ENCODE measurements at regions not wholly inside any gene's neighbourhood (a gene's known extent, or its start where the extent isn't known, plus 50 kb on each side); places are given as distances from the start of the nearest gene placed in this dataset.

DNA sequence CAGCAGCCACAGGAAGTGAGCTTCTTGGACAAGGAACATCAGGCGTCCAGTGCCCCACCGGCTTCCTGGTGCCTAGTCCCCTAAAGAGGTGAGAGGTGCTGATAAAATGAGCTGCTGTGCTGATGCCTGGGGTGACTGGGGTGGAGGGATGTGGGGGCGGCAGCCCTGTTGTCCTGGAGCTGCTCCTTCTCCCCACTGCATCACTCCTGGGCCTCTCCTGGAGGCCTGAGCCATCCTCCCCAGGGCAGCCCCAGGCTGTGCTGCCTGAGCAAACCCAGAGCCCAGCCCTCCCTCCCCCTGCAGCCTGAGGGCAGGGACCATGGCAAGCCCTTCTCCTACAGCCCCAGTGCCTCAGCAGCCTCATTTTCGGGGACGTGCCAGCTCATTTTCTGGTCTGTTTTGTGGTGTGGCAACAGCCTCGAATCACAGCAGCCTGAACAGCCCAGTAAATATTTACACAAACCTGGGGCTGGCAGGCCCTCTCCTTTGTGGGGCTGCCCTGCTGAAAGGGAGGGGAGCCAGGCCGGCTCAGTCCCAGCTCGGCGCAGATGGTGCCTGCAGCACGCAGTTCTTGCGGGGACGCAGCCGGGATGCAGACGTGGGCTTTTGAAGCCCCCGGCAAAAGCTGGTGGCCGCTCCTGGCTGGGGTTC, 259.9 kb downstream of the DLL1 start:
- Histone ChIP-seq H3K23ac (ENCODE audit: low read length in 2 of 2) (no peak overlapping the region), H3K4me1 (ENCODE audit: control insufficient read depth, insufficient read depth, low read depth, low read length) (no peaks in the 10 kb centered on the region), H3K4ac (ENCODE audit: low read depth in 1 of 2, low read length in 2 of 2) (no peak overlapping the region), H3K4me3 (ENCODE audit: insufficient read depth in 1 of 2, low read depth in 1 of 2, low read length in 2 of 2) (no peak overlapping the region), H3K79me1 (replicated peaks; ENCODE audit: low read length, poor library complexity, severe bottlenecking) (no peaks in the 10 kb centered on the region), H3K9me3 (ENCODE audit: control insufficient read depth, low read length) (peaks cover 7% of the 10 kb centered on the region), H2BK15ac (ENCODE audit: low read depth, poor library complexity, severe bottlenecking) (no peak overlapping the region), H2AK5ac (ENCODE audit: low read length, severe bottlenecking) (no peak overlapping the region), H3K27me3 (ENCODE audit: control insufficient read depth in 1 of 2, insufficient read depth in 1 of 2, low read length in 2 of 2) (peaks cover 0 to 6% of the 10 kb centered on the region in 2 experiments), H3K27ac (ENCODE audit: low read length, poor library complexity, severe bottlenecking) (no peak overlapping the region), H2AFZ (ENCODE audit: low read depth, low read length) (no peak overlapping the region), H4K8ac (ENCODE audit: low read length) (no peak overlapping the region), H2BK5ac (ENCODE audit: low read depth, low read length, poor library complexity, severe bottlenecking) (no peak overlapping the region), H2BK120ac (ENCODE audit: low read depth, low read length) (no peak overlapping the region), H3K14ac (ENCODE audit: low read length in 2 of 2) (no peak overlapping the region), H2BK12ac (ENCODE audit: low read length in 2 of 2) (no peak overlapping the region), H4K91ac (ENCODE audit: low read length) (no peak overlapping the region), H3K18ac (ENCODE audit: low read depth in 1 of 2, low read length in 2 of 2) (no peak overlapping the region), H3K36me3 (ENCODE audit: control insufficient read depth in 1 of 2, insufficient read depth in 2 of 2, low read depth in 1 of 2, low read length in 2 of 2) (no peaks in the 10 kb centered on the region), H3K4me2 (ENCODE audit: low read length, poor library complexity, severe bottlenecking) (no peak overlapping the region), H3K9ac (ENCODE audit: low read length) (no peak overlapping the region)
- peak; percentile 58 for DNase-seq
- WGBS: 78% methylated on average over 12 of the region's 16 CpGs

DNA sequence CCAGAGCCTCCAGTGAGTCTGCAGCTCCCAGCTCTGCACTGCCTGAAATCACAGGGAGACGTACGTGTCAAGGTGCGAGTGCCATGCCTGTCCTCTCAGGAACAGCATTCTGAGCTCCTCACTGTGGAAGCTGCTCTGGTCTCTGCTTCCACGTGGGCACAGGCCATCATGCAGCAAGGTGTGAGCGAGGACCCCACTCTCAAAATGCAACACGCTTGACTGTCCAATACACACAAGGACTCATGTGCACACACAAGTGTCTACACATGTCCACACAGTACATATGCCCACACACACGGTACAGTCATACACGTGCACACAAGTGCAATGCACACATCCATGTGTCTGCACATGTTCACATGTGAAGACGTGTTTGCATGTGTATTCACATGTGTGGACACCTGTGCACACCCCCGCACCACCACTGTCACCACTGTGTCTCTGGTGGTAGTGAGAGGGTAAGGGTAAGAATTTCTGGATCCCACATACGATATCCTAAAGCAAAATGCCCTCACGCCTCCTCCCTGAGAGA, 260.5 kb downstream of the DLL1 start:
- H2BK15ac ChIP-seq (ENCODE audit: low read depth, poor library complexity, severe bottlenecking): no peak overlapping the region
- no peak overlapping the region for H3K18ac ChIP-seq (ENCODE audit: low read depth in 1 of 2, low read length in 2 of 2)
- no peak overlapping the region for H3K4me3 ChIP-seq (ENCODE audit: insufficient read depth in 1 of 2, low read depth in 1 of 2, low read length in 2 of 2)
- no peak overlapping the region for H3K4me2 ChIP-seq (ENCODE audit: low read length, poor library complexity, severe bottlenecking)
- H2BK120ac ChIP-seq (ENCODE audit: low read depth, low read length): no peak overlapping the region
- H2BK5ac ChIP-seq (ENCODE audit: low read depth, low read length, poor library complexity, severe bottlenecking): no peak overlapping the region
- H3K4me1 ChIP-seq (ENCODE audit: control insufficient read depth, insufficient read depth, low read depth, low read length): no peaks in the 10 kb centered on the region
- H3K23ac ChIP-seq (ENCODE audit: low read length in 2 of 2): no peak overlapping the region
- H3K79me1 ChIP-seq (replicated peaks; ENCODE audit: low read length, poor library complexity, severe bottlenecking): no peaks in the 10 kb centered on the region
- WGBS: 84% methylated on average over 10 of the region's 12 CpGs
- no peak overlapping the region for H2AFZ ChIP-seq (ENCODE audit: low read depth, low read length)
- H3K4ac ChIP-seq (ENCODE audit: low read depth in 1 of 2, low read length in 2 of 2): no peak overlapping the region
- no peak overlapping the region for H4K8ac ChIP-seq (ENCODE audit: low read length)
- H2AK5ac ChIP-seq (ENCODE audit: low read length, severe bottlenecking): no peak overlapping the region
- peaks cover 0 to 6% of the 10 kb centered on the region in 2 experiments for H3K27me3 ChIP-seq (ENCODE audit: control insufficient read depth in 1 of 2, insufficient read depth in 1 of 2, low read length in 2 of 2)
- H3K14ac ChIP-seq (ENCODE audit: low read length in 2 of 2): no peak overlapping the region
- H3K9ac ChIP-seq (ENCODE audit: low read length): no peak overlapping the region
- no peak overlapping the region for H2BK12ac ChIP-seq (ENCODE audit: low read length in 2 of 2)
- no peak overlapping the region for H3K27ac ChIP-seq (ENCODE audit: low read length, poor library complexity, severe bottlenecking)
- peaks cover 7% of the 10 kb centered on the region for H3K9me3 ChIP-seq (ENCODE audit: control insufficient read depth, low read length)
- no peaks in the 10 kb centered on the region for H3K36me3 ChIP-seq (ENCODE audit: control insufficient read depth in 1 of 2, insufficient read depth in 2 of 2, low read depth in 1 of 2, low read length in 2 of 2)
- DNase-seq: no peak
- H4K91ac ChIP-seq (ENCODE audit: low read length): no peak overlapping the region

GRCh38 chr6:170029416-170030283, 261.2 kb downstream of the DLL1 start:
- Histone ChIP-seq H3K27ac (ENCODE audit: low read length, poor library complexity, severe bottlenecking) (no peak overlapping the region), H3K4me3 (ENCODE audit: insufficient read depth in 1 of 2, low read depth in 1 of 2, low read length in 2 of 2) (no peak overlapping the region), H3K9ac (ENCODE audit: low read length) (no peak overlapping the region), H3K9me3 (ENCODE audit: control insufficient read depth, low read length) (peaks cover 7% of the 10 kb centered on the region), H3K18ac (ENCODE audit: low read depth in 1 of 2, low read length in 2 of 2) (no peak overlapping the region), H2BK5ac (ENCODE audit: low read depth, low read length, poor library complexity, severe bottlenecking) (no peak overlapping the region), H2BK12ac (ENCODE audit: low read length in 2 of 2) (no peak overlapping the region), H2AK5ac (ENCODE audit: low read length, severe bottlenecking) (no peak overlapping the region), H3K23ac (ENCODE audit: low read length in 2 of 2) (no peak overlapping the region), H4K8ac (ENCODE audit: low read length) (no peak overlapping the region), H2BK15ac (ENCODE audit: low read depth, poor library complexity, severe bottlenecking) (no peak overlapping the region), H4K91ac (ENCODE audit: low read length) (no peak overlapping the region), H3K4me2 (ENCODE audit: low read length, poor library complexity, severe bottlenecking) (no peak overlapping the region), H3K4ac (ENCODE audit: low read depth in 1 of 2, low read length in 2 of 2) (no peak overlapping the region), H3K4me1 (ENCODE audit: control insufficient read depth, insufficient read depth, low read depth, low read length) (no peaks in the 10 kb centered on the region), H2BK120ac (ENCODE audit: low read depth, low read length) (no peak overlapping the region), H3K27me3 (ENCODE audit: control insufficient read depth in 1 of 2, insufficient read depth in 1 of 2, low read length in 2 of 2) (peaks cover 0 to 6% of the 10 kb centered on the region in 2 experiments), H3K14ac (ENCODE audit: low read length in 2 of 2) (no peak overlapping the region), H2AFZ (ENCODE audit: low read depth, low read length) (no peak overlapping the region), H3K79me1 (replicated peaks; ENCODE audit: low read length, poor library complexity, severe bottlenecking) (no peaks in the 10 kb centered on the region), H3K36me3 (ENCODE audit: control insufficient read depth in 1 of 2, insufficient read depth in 2 of 2, low read depth in 1 of 2, low read length in 2 of 2) (no peaks in the 10 kb centered on the region)
- no peak for DNase-seq
- 80% methylated on average over 22 of the region's 23 CpGs for WGBS

GRCh38 chr6:170028629-170029345, 262.1 kb downstream of the DLL1 start:
- Histone ChIP-seq H3K18ac (ENCODE audit: low read depth in 1 of 2, low read length in 2 of 2) (no peak overlapping the region), H4K8ac (ENCODE audit: low read length) (no peak overlapping the region), H3K4me3 (ENCODE audit: insufficient read depth in 1 of 2, low read depth in 1 of 2, low read length in 2 of 2) (peak overlapping the region in 1 of 2 experiments; percentile 14), H4K91ac (ENCODE audit: low read length) (no peak overlapping the region), H3K27me3 (ENCODE audit: control insufficient read depth in 1 of 2, insufficient read depth in 1 of 2, low read length in 2 of 2) (peaks cover 0 to 6% of the 10 kb centered on the region in 2 experiments), H3K23ac (ENCODE audit: low read length in 2 of 2) (no peak overlapping the region), H3K4me1 (ENCODE audit: control insufficient read depth, insufficient read depth, low read depth, low read length) (no peaks in the 10 kb centered on the region), H2BK5ac (ENCODE audit: low read depth, low read length, poor library complexity, severe bottlenecking) (no peak overlapping the region), H3K4me2 (ENCODE audit: low read length, poor library complexity, severe bottlenecking) (no peak overlapping the region), H2AFZ (ENCODE audit: low read depth, low read length) (no peak overlapping the region), H3K27ac (ENCODE audit: low read length, poor library complexity, severe bottlenecking) (no peak overlapping the region), H3K9me3 (ENCODE audit: control insufficient read depth, low read length) (peaks cover 6% of the 10 kb centered on the region), H2BK15ac (ENCODE audit: low read depth, poor library complexity, severe bottlenecking) (no peak overlapping the region), H3K14ac (ENCODE audit: low read length in 2 of 2) (no peak overlapping the region), H3K4ac (ENCODE audit: low read depth in 1 of 2, low read length in 2 of 2) (no peak overlapping the region), H3K79me1 (replicated peaks; ENCODE audit: low read length, poor library complexity, severe bottlenecking) (no peaks in the 10 kb centered on the region), H3K36me3 (ENCODE audit: control insufficient read depth in 1 of 2, insufficient read depth in 2 of 2, low read depth in 1 of 2, low read length in 2 of 2) (no peaks in the 10 kb centered on the region), H2AK5ac (ENCODE audit: low read length, severe bottlenecking) (no peak overlapping the region), H2BK12ac (ENCODE audit: low read length in 2 of 2) (no peak overlapping the region), H3K9ac (ENCODE audit: low read length) (no peak overlapping the region), H2BK120ac (ENCODE audit: low read depth, low read length) (no peak overlapping the region)
- WGBS: 81% methylated on average over 21 of the region's 23 CpGs
- no peak for DNase-seq

All from mesenchymal stem cell (in vitro differentiated cells and primary cell).